Glutamatergic neuron (in vitro differentiated cells): ENCODE measurements at regions not wholly inside any gene's neighbourhood (a gene's known extent, or its start where the extent isn't known, plus 50 kb on each side); places are given as distances from the start of the nearest gene placed in this dataset.

Experiments used
- DNase-seq: peaks from one replicate; pipeline ENCODE4 v3.0.0; 2022
- H3K27ac Mint-ChIP-seq: one replicate; pipeline ENCODE4 v1.8.0; 2020; ENCODE audit warnings: mild to moderate bottlenecking, mixed read lengths, inconsistent platforms; ENCODE audit not compliant: unreplicated experiment
- H3K27me3 Mint-ChIP-seq: one replicate; pipeline ENCODE4 v1.8.0; 2020; ENCODE audit warnings: mild to moderate bottlenecking, moderate library complexity, mixed read lengths, inconsistent platforms; ENCODE audit not compliant: unreplicated experiment
- H3K36me3 Mint-ChIP-seq: one replicate; pipeline ENCODE4 v1.8.0; 2020; ENCODE audit warnings: mild to moderate bottlenecking, mixed read lengths, inconsistent platforms; ENCODE audit not compliant: unreplicated experiment
- H3K4me1 Mint-ChIP-seq: one replicate; pipeline ENCODE4 v1.8.0; 2020; ENCODE audit warnings: mild to moderate bottlenecking, low read depth, mixed read lengths, inconsistent platforms; ENCODE audit not compliant: unreplicated experiment
- H3K4me3 Mint-ChIP-seq: one replicate; pipeline ENCODE4 v1.8.0; 2020; ENCODE audit warnings: mild to moderate bottlenecking, mixed read lengths, inconsistent platforms; ENCODE audit not compliant: unreplicated experiment
- H3K9me3 Mint-ChIP-seq: one replicate; pipeline ENCODE4 v1.8.0; 2020; ENCODE audit warnings: mild to moderate bottlenecking, moderate library complexity, mixed read lengths, inconsistent platforms; ENCODE audit not compliant: unreplicated experiment
- CTCF ChIP-seq: fragments of 200-600 bp; sonication (generic); IDR thresholded peaks from one replicate; pipeline ENCODE4 v1.5.0; 2021; ENCODE audit not compliant: partially characterized antibody, unreplicated experiment

- H3K4me1 Mint-ChIP-seq = no peaks in the 10 kb centered on the region
- H3K9me3 Mint-ChIP-seq = peaks cover 6% of the 10 kb centered on the region
- H3K27me3 Mint-ChIP-seq = no peaks in the 10 kb centered on the region
- no peak overlapping the region for H3K27ac Mint-ChIP-seq
- no peak for DNase-seq
- H3K36me3 Mint-ChIP-seq = peaks cover 6% of the 10 kb centered on the region
- H3K4me3 Mint-ChIP-seq = no peak overlapping the region
- no peak for TF ChIP-seq CTCF
Measured at GRCh38 chr2:144931960-144932359, 412.0 kb upstream of the ZEB2 start.

- Mint-ChIP-seq H3K4me3 (no peak overlapping the region), H3K27ac (no peak overlapping the region), H3K27me3 (no peaks in the 10 kb centered on the region), H3K9me3 (peaks cover 6% of the 10 kb centered on the region), H3K4me1 (no peaks in the 10 kb centered on the region), H3K36me3 (peaks cover 6% of the 10 kb centered on the region)
- no peak for DNase-seq
- TF ChIP-seq CTCF = no peak
Measured at GRCh38 chr2:144931480-144931879, 411.6 kb upstream of the ZEB2 start.

- Mint-ChIP-seq H3K4me1 (no peaks in the 10 kb centered on the region), H3K4me3 (no peak overlapping the region), H3K9me3 (peaks cover 6% of the 10 kb centered on the region), H3K27ac (no peak overlapping the region), H3K27me3 (no peaks in the 10 kb centered on the region), H3K36me3 (peaks cover 11% of the 10 kb centered on the region)
- no peak for DNase-seq
- TF ChIP-seq CTCF = no peak
Measured at GRCh38 chr2:144927429-144927828, 407.5 kb upstream of the ZEB2 start.

- no peaks in the 10 kb centered on the region for H3K27me3 Mint-ChIP-seq
- no peak overlapping the region for H3K4me3 Mint-ChIP-seq
- H3K36me3 Mint-ChIP-seq = peaks cover 13% of the 10 kb centered on the region
- no peak for DNase-seq
- no peaks in the 10 kb centered on the region for H3K4me1 Mint-ChIP-seq
- H3K9me3 Mint-ChIP-seq = peaks cover 6% of the 10 kb centered on the region
- H3K27ac Mint-ChIP-seq = no peak overlapping the region
- no peak for TF ChIP-seq CTCF
Measured at GRCh38 chr2:144925886-144926285, 406.0 kb upstream of the ZEB2 start.

- no peak for DNase-seq
- TF ChIP-seq CTCF = no peak
- H3K4me3 Mint-ChIP-seq = no peak overlapping the region
- H3K4me1 Mint-ChIP-seq = no peaks in the 10 kb centered on the region
- peaks cover 6% of the 10 kb centered on the region for H3K9me3 Mint-ChIP-seq
- peaks cover 13% of the 10 kb centered on the region for H3K36me3 Mint-ChIP-seq
- H3K27me3 Mint-ChIP-seq = no peaks in the 10 kb centered on the region
- H3K27ac Mint-ChIP-seq = no peak overlapping the region
Measured at GRCh38 chr2:144924827-144925226, 404.9 kb upstream of the ZEB2 start.
